Kidney epithelial cell (primary cell): ENCODE measurements at regions not wholly inside any gene's neighbourhood (a gene's known extent, or its start where the extent isn't known, plus 50 kb on each side); places are given as distances from the start of the nearest gene placed in this dataset.

Experiments
- DNase-seq: peaks from one replicate; pipeline ENCODE4 v3.0.0-alpha.2; 2010; ENCODE audit warnings: low read depth
- H3K27me3 ChIP-seq: 2 replicates; pipeline ENCODE4 v1.6.0; 2011; ENCODE audit warnings: low read length; ENCODE audit not compliant: control insufficient read depth, insufficient read depth
- H3K36me3 ChIP-seq: 2 replicates; pipeline ENCODE4 v1.5.1; 2011; ENCODE audit warnings: low read length; ENCODE audit not compliant: control insufficient read depth, insufficient read depth
- H3K4me3 ChIP-seq: 2 replicates; pipeline ENCODE4 v1.5.1; 2011; ENCODE audit warnings: low read depth, mild to moderate bottlenecking, control low read depth, low read length
- CTCF ChIP-seq: IDR thresholded peaks from 2 replicates; pipeline ENCODE4 v1.5.1; 2011; ENCODE audit warnings: mild to moderate bottlenecking, moderate library complexity, low read length, control low read depth, inconsistent platforms; ENCODE audit not compliant: insufficient read depth, poor library complexity, severe bottlenecking

GRCh38 chr3:167188592-167188991 lies 191.5 kb downstream of the ZBBX start:
- no peak for TF ChIP-seq CTCF
- no peaks in the 10 kb centered on the region for H3K36me3 ChIP-seq
- DNase-seq, result no peak
- no peaks in the 10 kb centered on the region for H3K27me3 ChIP-seq
- no peak overlapping the region for H3K4me3 ChIP-seq

- no peak for DNase-seq
- H3K4me3 ChIP-seq, result no peak overlapping the region
- no peaks in the 10 kb centered on the region for H3K36me3 ChIP-seq
- no peaks in the 10 kb centered on the region for H3K27me3 ChIP-seq
- no peak for TF ChIP-seq CTCF
Observed at GRCh38 chr3:167187221-167187620, 192.9 kb downstream of the ZBBX start.

GRCh38 chr3:167184511-167184910 lies 195.6 kb downstream of the ZBBX start:
- no peak for DNase-seq
- no peaks in the 10 kb centered on the region for H3K36me3 ChIP-seq
- no peak for TF ChIP-seq CTCF

GRCh38 chr3:167172377-167172776 lies 207.7 kb downstream of the ZBBX start:
- Histone ChIP-seq H3K4me3 (no peak overlapping the region), H3K36me3 (no peaks in the 10 kb centered on the region), H3K27me3 (no peaks in the 10 kb centered on the region)
- DNase-seq, result no peak
- TF ChIP-seq CTCF, result no peak

More at GRCh38 chr3:167184511-167184910, 195.6 kb downstream of the ZBBX start:
- Histone ChIP-seq H3K27me3 (no peaks in the 10 kb centered on the region), H3K4me3 (no peak overlapping the region)

GRCh38 chr3:167167491-167167890 lies 212.6 kb downstream of the ZBBX start:
- no peak for TF ChIP-seq CTCF
- Histone ChIP-seq H3K4me3 (no peak overlapping the region), H3K36me3 (no peaks in the 10 kb centered on the region), H3K27me3 (no peaks in the 10 kb centered on the region)
- no peak for DNase-seq

- Histone ChIP-seq H3K36me3 (no peaks in the 10 kb centered on the region), H3K27me3 (no peaks in the 10 kb centered on the region), H3K4me3 (no peak overlapping the region)
- no peak for DNase-seq
- no peak for TF ChIP-seq CTCF
Observed at GRCh38 chr3:167166594-167167253, 213.4 kb downstream of the ZBBX start.
